CD4-positive, alpha-beta T cell (primary cell): ENCODE measurements at regions not wholly inside any gene's neighbourhood (a gene's known extent, or its start where the extent isn't known, plus 50 kb on each side); places are given as distances from the start of the nearest gene placed in this dataset.

Experiments used
- ATAC-seq: fragments of 200-7000 bp; cut with Tn5 transposase; one replicate; pipeline ENCODE4 v1.10.0; 2022; ENCODE audit warnings: mild to moderate bottlenecking; ENCODE audit not compliant: poor library complexity
- CTCF ChIA-PET: fragments of 350-600 bp; sonication (Branson Sonifier 250); formaldehyde crosslinking; loops from one replicate; lab custom pipeline; 2021; ENCODE audit warnings: antibody characterized with exemption, inconsistent platforms; lab: Charles Lee
- POLR2A ChIA-PET: fragments of 350-600 bp; sonication (Branson Sonifier 250); formaldehyde crosslinking; loops from one replicate; lab custom pipeline; 2021; ENCODE audit warnings: antibody characterized with exemption, inconsistent platforms; lab: Charles Lee
- DNase-seq, 14 experiments: peaks; one replicate each; pipeline ENCODE4 v3.0.0-alpha.2; 2013 to 2020; ENCODE audit warnings: mixed read lengths in 2 of 14
- H3K27ac ChIP-seq, 2 donors: one replicate each; pipeline versions ENCODE4 v1.5.1 to v1.7.0; 2013; ENCODE audit warnings: low read length in 2 of 2, low read depth in 1 of 2, mild to moderate bottlenecking in 1 of 2
- H3K27me3 ChIP-seq, 2 experiments: 1 replicate in 1 of 2; 2 replicates in 1 of 2; pipeline versions ENCODE4 v1.6.1 to v1.7.0; 2013; ENCODE audit warnings: low read length in 2 of 2, control low read depth in 1 of 2, mild to moderate bottlenecking in 1 of 2, moderate library complexity in 1 of 2; ENCODE audit not compliant: insufficient read depth in 2 of 2, control insufficient read depth in 1 of 2
- H3K36me3 ChIP-seq: one replicate; pipeline ENCODE4 v1.6.1; 2013; ENCODE audit warnings: low read length, control low read depth; ENCODE audit not compliant: insufficient read depth
- H3K4me1 ChIP-seq: one replicate; pipeline ENCODE4 v1.6.1; 2013; ENCODE audit warnings: low read length, control low read depth; ENCODE audit not compliant: insufficient read depth
- H3K4me3 ChIP-seq: one replicate; pipeline ENCODE4 v1.5.1; 2013; ENCODE audit warnings: mild to moderate bottlenecking, low read length, moderate library complexity
- H3K9me3 ChIP-seq, 2 experiments: 1 replicate in 1 of 2; 2 replicates in 1 of 2; pipeline versions ENCODE4 v1.6.1 to v1.7.0; 2013; ENCODE audit warnings: low read length in 2 of 2, mild to moderate bottlenecking in 2 of 2, control low read depth in 1 of 2, moderate library complexity in 1 of 2; ENCODE audit not compliant: control insufficient read depth in 1 of 2, insufficient read depth in 1 of 2
- H3K27ac Mint-ChIP-seq: one replicate; pipeline ENCODE4 v1.8.0; 2020; ENCODE audit warnings: mixed read lengths
- H3K27me3 Mint-ChIP-seq: one replicate; pipeline ENCODE4 v1.8.0; 2021; ENCODE audit warnings: mixed read lengths
- H3K36me3 Mint-ChIP-seq: one replicate; pipeline ENCODE4 v1.8.0; 2021; ENCODE audit warnings: low read depth, mixed read lengths
- H3K4me1 Mint-ChIP-seq: one replicate; pipeline ENCODE4 v1.8.0; 2021; ENCODE audit warnings: low read depth, mixed read lengths
- H3K4me3 Mint-ChIP-seq: one replicate; pipeline ENCODE4 v1.8.0; 2020; ENCODE audit warnings: mild to moderate bottlenecking, mixed read lengths
- H3K9me3 Mint-ChIP-seq: one replicate; pipeline ENCODE4 v1.8.0; 2020; ENCODE audit warnings: mixed read lengths
- CTCF ChIP-seq: fragments of 200-600 bp; IDR thresholded peaks from one replicate; pipeline ENCODE4 v1.8.0; 2022; ENCODE audit warnings: antibody characterized with exemption, mild to moderate bottlenecking
- intact Hi-C, 2 experiments: fragments of 100-400 bp; cut with DNase I in 1 of 2; cut with micrococcal nuclease in 1 of 2; formaldehyde crosslinking; loops; one replicate each; pipeline versions ENCODE4 v1.15.1 to v1.9.0; 2023 to 2025; cut with DNase I, micrococcal nuclease

GRCh38 chr10:4673279-4674040 is 152.5 kb upstream of the AKR1E2 start:
- no peak overlapping the region for H3K4me3 Mint-ChIP-seq
- TF ChIP-seq CTCF = no peak
- no peaks in the 10 kb centered on the region for H3K4me1 Mint-ChIP-seq
- DNase-seq (no peak), ATAC-seq (no peak)
- H3K27ac Mint-ChIP-seq = no peak overlapping the region
- no peaks in the 10 kb centered on the region for H3K36me3 Mint-ChIP-seq
- Histone ChIP-seq H3K27me3 (peaks cover 0 to 14% of the 10 kb centered on the region in 2 experiments), H3K36me3 (no peaks in the 10 kb centered on the region), H3K4me1 (no peaks in the 10 kb centered on the region), H3K27ac (no peak overlapping the region), H3K9me3 (no peaks in the 10 kb centered on the region), H3K4me3 (no peak overlapping the region)
- no peaks in the 10 kb centered on the region for H3K9me3 Mint-ChIP-seq
- ChIA-PET POLR2A (interaction anchor here (0.6 kb wide), 1 partner anchor 270 kb away, joined by 3 read pairs; no protein-coding TSS in a partner anchor), CTCF (no interaction called here)
- H3K27me3 Mint-ChIP-seq = peaks cover 35% of the 10 kb centered on the region
- intact Hi-C loops = no loop called here

- no peaks in the 10 kb centered on the region for H3K36me3 Mint-ChIP-seq
- no peak for ATAC-seq
- CTCF ChIA-PET = no interaction called here
- H3K9me3 Mint-ChIP-seq = no peaks in the 10 kb centered on the region
- no peak overlapping the region for H3K27ac ChIP-seq
- no peak overlapping the region for H3K4me3 Mint-ChIP-seq
- H3K4me1 Mint-ChIP-seq = no peaks in the 10 kb centered on the region
- H3K27ac Mint-ChIP-seq = no peak overlapping the region
- peaks cover 33% of the 10 kb centered on the region for H3K27me3 Mint-ChIP-seq
- no peaks in the 10 kb centered on the region for H3K36me3 ChIP-seq
- H3K27me3 ChIP-seq = peaks cover 0 to 14% of the 10 kb centered on the region in 2 experiments
- intact Hi-C loops = no loop called here
- no peaks in the 10 kb centered on the region for H3K9me3 ChIP-seq
- no peaks in the 10 kb centered on the region for H3K4me1 ChIP-seq
- POLR2A ChIA-PET = no interaction called here
- no peak for DNase-seq
- no peak for TF ChIP-seq CTCF
- H3K4me3 ChIP-seq = no peak overlapping the region
These were observed 153.8 kb upstream of the AKR1E2 start for GRCh38 chr10:4672201-4672600.

GRCh38 chr10:4671451-4672145 is 154.4 kb upstream of the AKR1E2 start:
- Mint-ChIP-seq H3K9me3 (no peaks in the 10 kb centered on the region), H3K36me3 (no peaks in the 10 kb centered on the region), H3K4me3 (no peak overlapping the region), H3K4me1 (no peaks in the 10 kb centered on the region), H3K27ac (no peak overlapping the region), H3K27me3 (peaks cover 30% of the 10 kb centered on the region)
- DNase-seq (no peak), ATAC-seq (no peak)
- Histone ChIP-seq H3K27ac (no peak overlapping the region), H3K4me1 (no peaks in the 10 kb centered on the region), H3K27me3 (peaks cover 0 to 14% of the 10 kb centered on the region in 2 experiments), H3K4me3 (no peak overlapping the region), H3K9me3 (no peaks in the 10 kb centered on the region), H3K36me3 (no peaks in the 10 kb centered on the region)
- ChIA-PET POLR2A (no interaction called here), CTCF (no interaction called here)
- intact Hi-C loops = no loop called here
- no peak for TF ChIP-seq CTCF
